IMR-90 (cell line): ENCODE measurements at regions not wholly inside any gene's neighbourhood (a gene's known extent, or its start where the extent isn't known, plus 50 kb on each side); places are given as distances from the start of the nearest gene placed in this dataset.
A peak's percentile ranks its signal among the peaks of the same experiment; 100 is the strongest.

Experiments used
- ATAC-seq: fragments of 200-7000 bp; cut with Tn5 transposase; 2 replicates; pipeline ENCODE4 v1.9.1; 2020; ENCODE audit warnings: low read depth, mild to moderate bottlenecking, moderate library complexity
- BruUV-seq: library from RNA; stranded (reverse); fragments of 400-500 nt; replicated peaks from 2 replicates; lab custom pipeline; 2021; lab: Mats Ljungman, UMichigan
- CTCF ChIA-PET: fragments of 300-600 bp; formaldehyde crosslinking; extraction: SDS; loops from one replicate; lab custom pipeline; 2021; ENCODE audit warnings: antibody characterized with exemption; lab: Yijun Ruan, JAX
- POLR2A ChIA-PET: fragments of 300-600 bp; sonication (Branson Sonifier 250); formaldehyde crosslinking; loops from one replicate; lab custom pipeline; 2022; ENCODE audit warnings: antibody characterized with exemption; ENCODE audit not compliant: unreplicated experiment; lab: Charles Lee
- DNase-seq: peaks from one replicate; pipeline ENCODE4 v3.0.0; 2013
- H2AFZ ChIP-seq: replicated peaks from 2 replicates; pipeline ENCODE3; 2013; ENCODE audit warnings: low read length, mild to moderate bottlenecking; ENCODE audit not compliant: poor library complexity
- H2AK5ac ChIP-seq: 2 replicates; pipeline ENCODE4 v1.6.1; 2013; ENCODE audit warnings: low read depth, low read length, inconsistent platforms
- H2AK9ac ChIP-seq: replicated peaks from 2 replicates; pipeline ENCODE3; 2013; ENCODE audit warnings: mild to moderate bottlenecking, low read depth, low read length, moderate library complexity; ENCODE audit not compliant: poor library complexity
- H2BK120ac ChIP-seq: 2 replicates; pipeline ENCODE4 v1.6.1; 2013; ENCODE audit warnings: low read depth, low read length, inconsistent platforms
- H2BK15ac ChIP-seq: 3 replicates; pipeline ENCODE4 v1.6.1; 2013; ENCODE audit warnings: low read depth, low read length, inconsistent platforms
- H2BK20ac ChIP-seq: 2 replicates; pipeline ENCODE4 v1.6.1; 2013; ENCODE audit warnings: low read depth, mild to moderate bottlenecking, inconsistent platforms, low read length, moderate library complexity
- H2BK5ac ChIP-seq: 2 replicates; pipeline ENCODE4 v1.6.1; 2013; ENCODE audit warnings: mild to moderate bottlenecking, low read depth, low read length, inconsistent platforms; ENCODE audit not compliant: poor library complexity, severe bottlenecking
- H3K14ac ChIP-seq: replicated peaks from 2 replicates; pipeline ENCODE4 v1.6.1; 2013; ENCODE audit warnings: low read depth, low read length, inconsistent platforms
- H3K18ac ChIP-seq: 2 replicates; pipeline ENCODE4 v1.6.1; 2013; ENCODE audit warnings: low read depth, low read length, control low read depth
- H3K23ac ChIP-seq: 2 replicates; pipeline ENCODE4 v1.6.1; 2013; ENCODE audit warnings: low read depth, low read length, inconsistent platforms
- H3K27ac ChIP-seq: 2 replicates; pipeline ENCODE4 v1.5.1; 2013; ENCODE audit warnings: mild to moderate bottlenecking, control low read depth, low read length; ENCODE audit not compliant: insufficient read depth
- H3K27me3 ChIP-seq: 2 replicates; pipeline ENCODE4 v1.6.1; 2013; ENCODE audit warnings: low read length; ENCODE audit not compliant: control insufficient read depth, insufficient read depth
- H3K36me3 ChIP-seq: 2 replicates; pipeline ENCODE4 v1.6.1; 2013; ENCODE audit warnings: low read length, mixed read lengths; ENCODE audit not compliant: control insufficient read depth, insufficient read depth
- H3K4ac ChIP-seq: 2 replicates; pipeline ENCODE4 v1.6.1; 2013; ENCODE audit warnings: low read depth, low read length, inconsistent platforms
- H3K4me1 ChIP-seq: 2 replicates; pipeline ENCODE4 v1.6.1; 2013; ENCODE audit warnings: low read length, mixed read lengths; ENCODE audit not compliant: control insufficient read depth, insufficient read depth
- H3K4me2 ChIP-seq: 2 replicates; pipeline ENCODE4 v1.6.1; 2013; ENCODE audit warnings: low read depth, mild to moderate bottlenecking, control low read depth, low read length, moderate library complexity
- H3K4me3 ChIP-seq: 2 replicates; pipeline ENCODE4 v1.5.1; 2013; ENCODE audit warnings: low read depth, mild to moderate bottlenecking, control low read depth, low read length, moderate library complexity; ENCODE audit not compliant: insufficient read depth
- H3K56ac ChIP-seq: 2 replicates; pipeline ENCODE4 v1.6.1; 2013; ENCODE audit warnings: low read length, inconsistent platforms; ENCODE audit not compliant: insufficient read depth; ENCODE audit errors: extremely low read depth
- H3K79me1 ChIP-seq, 2 experiments: 2 replicates each; pipeline ENCODE4 v1.6.1; 2013; ENCODE audit warnings: low read length in 2 of 2, inconsistent platforms in 1 of 2, low read depth in 1 of 2
- H3K9ac ChIP-seq: 2 replicates; pipeline ENCODE4 v1.6.1; 2013; ENCODE audit warnings: low read depth, low read length, control low read depth
- H3K9me1 ChIP-seq: 2 replicates; pipeline ENCODE4 v1.6.1; 2013; ENCODE audit warnings: low read length, inconsistent platforms; ENCODE audit not compliant: insufficient read depth
- H3K9me3 ChIP-seq: 2 replicates; pipeline ENCODE4 v1.6.1; 2013; ENCODE audit warnings: low read length; ENCODE audit not compliant: control insufficient read depth, insufficient read depth
- H4K20me1 ChIP-seq: 2 replicates; pipeline ENCODE4 v1.6.1; 2013; ENCODE audit warnings: low read length, inconsistent platforms; ENCODE audit not compliant: insufficient read depth
- H4K5ac ChIP-seq: 2 replicates; pipeline ENCODE4 v1.6.1; 2013; ENCODE audit warnings: mild to moderate bottlenecking, low read depth, low read length, control low read depth
- H4K8ac ChIP-seq, 2 experiments: 2 replicates each; pipeline ENCODE4 v1.6.1; 2013; ENCODE audit warnings: low read depth in 2 of 2, low read length in 2 of 2, control low read depth in 1 of 2, inconsistent platforms in 1 of 2
- H4K91ac ChIP-seq: 2 replicates; pipeline ENCODE4 v1.6.1; 2013; ENCODE audit warnings: low read depth, low read length, inconsistent platforms; ENCODE audit not compliant: insufficient read depth
- BHLHE40 ChIP-seq: fragments of 150-350 bp; IDR thresholded peaks from 2 replicates; pipeline ENCODE4 v1.6.1; 2016; ENCODE audit warnings: mild to moderate bottlenecking, low read depth, low read length
- CEBPB ChIP-seq: IDR thresholded peaks from 2 replicates; pipeline ENCODE4 v1.6.1; 2012; ENCODE audit warnings: low read depth, low read length, improper control_type of control experiment
- CHD1 ChIP-seq: IDR thresholded peaks from 2 replicates; pipeline ENCODE4 v1.6.1; 2012; ENCODE audit warnings: low read depth, low read length, improper control_type of control experiment
- CTCF ChIP-seq: conservative IDR thresholded peaks from 2 replicates; pipeline ENCODE4 v1.5.1; 2012; ENCODE audit warnings: mild to moderate bottlenecking, low read depth, low read length, improper control_type of control experiment
- ELK1 ChIP-seq: fragments of 150-350 bp; IDR thresholded peaks from 2 replicates; pipeline ENCODE4 v1.6.1; 2016; ENCODE audit warnings: low read depth, mild to moderate bottlenecking, low read length, moderate library complexity, borderline replicate concordance
- FOS ChIP-seq: fragments of 150-350 bp; IDR thresholded peaks from 2 replicates; pipeline ENCODE4 v1.6.1; 2016; ENCODE audit warnings: low read depth, low read length
- MAFK ChIP-seq: IDR thresholded peaks from 2 replicates; pipeline ENCODE4 v1.6.1; 2012; ENCODE audit warnings: low read depth, low read length, improper control_type of control experiment
- MAZ ChIP-seq: IDR thresholded peaks from 2 replicates; pipeline ENCODE4 v1.6.1; 2012; ENCODE audit warnings: low read depth, mild to moderate bottlenecking, low read length, improper control_type of control experiment, moderate library complexity, borderline replicate concordance
- MXI1 ChIP-seq: IDR thresholded peaks from 2 replicates; pipeline ENCODE4 v1.6.1; 2012; ENCODE audit warnings: low read depth, mild to moderate bottlenecking, low read length, moderate library complexity, borderline replicate concordance
- NFE2L2 ChIP-seq: fragments of 150-350 bp; IDR thresholded peaks from 2 replicates; pipeline ENCODE4 v1.6.1; 2016; ENCODE audit warnings: low read depth, mild to moderate bottlenecking, low read length
- POLR2A ChIP-seq: IDR thresholded peaks from 2 replicates; pipeline ENCODE4 v1.6.1; 2012; ENCODE audit warnings: mild to moderate bottlenecking, low read depth, low read length
- RAD21 ChIP-seq: IDR thresholded peaks from 2 replicates; pipeline ENCODE4 v1.6.1; 2012; ENCODE audit warnings: low read length, improper control_type of control experiment
- RCOR1 ChIP-seq: IDR thresholded peaks from 2 replicates; pipeline ENCODE4 v1.6.1; 2012; ENCODE audit warnings: mild to moderate bottlenecking, low read length, improper control_type of control experiment; ENCODE audit not compliant: insufficient replicate concordance
- RFX5 ChIP-seq: IDR thresholded peaks from 2 replicates; pipeline ENCODE4 v1.8.0; 2012; ENCODE audit warnings: low read depth, mild to moderate bottlenecking, low read length, moderate library complexity
- SMC3 ChIP-seq: fragments of 150-350 bp; IDR thresholded peaks from 2 replicates; pipeline ENCODE4 v1.6.1; 2016; ENCODE audit warnings: low read depth, mild to moderate bottlenecking, antibody characterized with exemption, low read length, moderate library complexity
- USF2 ChIP-seq: fragments of 150-350 bp; IDR thresholded peaks from 2 replicates; pipeline ENCODE4 v1.6.1; 2017; ENCODE audit warnings: mild to moderate bottlenecking, antibody characterized with exemption, low read length, low read depth
- WGBS, 2 experiments: methylation state at CpG; one replicate each; pipeline versions ENCODE4 v1.1.5 to v1.1.7; 2013; ENCODE audit warnings: missing lambda C conversion rate in 2 of 2; ENCODE audit not compliant: insufficient read length in 1 of 2; ENCODE audit errors: extremely low coverage in 2 of 2; 5-methylcytosine and 5-hydroxymethylcytosine counted together
- dilution Hi-C: fragments of 300-500 bp; cut with HindIII; formaldehyde crosslinking; loops from one replicate; pipeline ENCODE4 v1.14.3; 2018; ENCODE audit warnings: low sequenced_read_pairs; ENCODE audit not compliant: unreplicated experiment
- in situ Hi-C: fragments of 300-500 bp; cut with MboI; formaldehyde crosslinking; loops from 3 replicates; pipeline ENCODE4 v1.14.3; 2019; ENCODE audit warnings: low sequenced_read_pairs, inconsistent platforms, mixed read lengths
- intact Hi-C: fragments of 100-400 bp; cut with micrococcal nuclease; formaldehyde crosslinking; loops from 2 replicates; pipeline ENCODE4 v1.10.0; 2022

GRCh38 chr3:132232231-132232792, 84.9 kb upstream of the ACP3 start:
- H3K9ac ChIP-seq, result no peak overlapping the region
- no peaks in the 10 kb centered on the region; the same call in 1 of the 2 replicates for H3K4me1 ChIP-seq
- no peak overlapping the region; the same call in 1 of the 2 replicates for H3K18ac ChIP-seq
- ChIA-PET POLR2A (no interaction called here), CTCF (interaction anchor here (1.0 to 1.3 kb wide), 2 partner anchors 19 to 25 kb away, joined by 3 read pairs; no protein-coding TSS in a partner anchor)
- no peak overlapping the region for H3K56ac ChIP-seq
- no peak overlapping the region for H2AK9ac ChIP-seq
- intact Hi-C loops (no loop called here), in situ Hi-C loops (no loop called here), dilution Hi-C loops (no loop called here)
- H2BK15ac ChIP-seq, result no peak overlapping the region
- no peak overlapping the region for H3K4me3 ChIP-seq
- H3K9me1 ChIP-seq, result no peaks in the 10 kb centered on the region
- no TSS peak for BruUV-seq
- H3K4me2 ChIP-seq, result no peak overlapping the region
- H2AFZ ChIP-seq, result no peak overlapping the region
- ATAC-seq (no peak), DNase-seq (no peak)
- no peak overlapping the region for H2BK120ac ChIP-seq
- H4K91ac ChIP-seq, result no peak overlapping the region
- H3K23ac ChIP-seq, result no peak overlapping the region
- H3K4ac ChIP-seq, result no peak overlapping the region
- no peaks in the 10 kb centered on the region for H3K79me1 ChIP-seq
- no CpG with 5 or more reads among the region's 2 CpGs for WGBS, 2 experiments
- TF ChIP-seq CEBPB (no peak), BHLHE40 (no peak), MAZ (no peak), USF2 (no peak), RFX5 (no peak), ELK1 (no peak), RAD21 (no peak), SMC3 (no peak), POLR2A (no peak), MAFK (no peak), FOS (no peak), RCOR1 (no peak), CHD1 (no peak), MXI1 (no peak), CTCF (no peak), NFE2L2 (no peak)
- H2BK20ac ChIP-seq, result no peak overlapping the region
- no peak overlapping the region for H3K27ac ChIP-seq
- H3K27me3 ChIP-seq, result no peaks in the 10 kb centered on the region
- peak overlapping the region; percentile 52 for H2BK5ac ChIP-seq
- H4K8ac ChIP-seq, result no peak overlapping the region
- no peaks in the 10 kb centered on the region for H3K36me3 ChIP-seq
- no peaks in the 10 kb centered on the region for H3K9me3 ChIP-seq
- no peak overlapping the region for H4K5ac ChIP-seq
- H4K20me1 ChIP-seq, result no peaks in the 10 kb centered on the region
- no peak overlapping the region for H3K14ac ChIP-seq
- no peak overlapping the region for H2AK5ac ChIP-seq
